22Rv1 (cell line): ENCODE measurements at regions not wholly inside any gene's neighbourhood (a gene's known extent, or its start where the extent isn't known, plus 50 kb on each side); places are given as distances from the start of the nearest gene placed in this dataset.

Experiments
- H3K27ac ChIP-seq: fragments of 450-650 bp; 2 replicates; pipeline ENCODE4 v1.5.1; 2017
- ZFX ChIP-seq: fragments of 450-650 bp; IDR thresholded peaks from 2 replicates; pipeline ENCODE4 v1.6.1; 2017; ENCODE audit warnings: antibody characterized with exemption, borderline replicate concordance
- TF ChIP-seq, protein P1 (sequence below): fragments of 450-650 bp; IDR thresholded peaks from 2 replicates; pipeline ENCODE4 v1.5.1; 2017; ENCODE audit warnings: mild to moderate bottlenecking

DNA sequence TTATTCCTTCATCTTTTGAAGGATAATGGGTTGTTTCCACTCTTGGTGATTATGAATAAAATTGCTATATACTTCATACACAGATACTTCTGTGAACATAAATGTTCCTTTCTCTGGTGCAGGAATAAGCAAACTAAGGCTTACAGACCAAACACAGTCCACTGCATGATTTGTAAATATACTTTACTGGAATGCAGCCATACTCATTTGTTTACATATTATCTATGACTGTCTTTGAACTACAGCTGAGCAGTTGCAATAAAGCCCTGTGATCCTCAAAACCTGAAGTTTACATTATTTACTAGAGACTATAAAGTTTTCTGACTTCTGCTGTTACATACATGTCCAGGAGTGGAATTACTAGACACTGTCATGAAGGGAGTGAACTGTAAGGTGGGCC lies 381.0 kb upstream of the CNTNAP5 start:
- no peak for TF ChIP-seq ZFX
- TF ChIP-seq, protein P1, sequence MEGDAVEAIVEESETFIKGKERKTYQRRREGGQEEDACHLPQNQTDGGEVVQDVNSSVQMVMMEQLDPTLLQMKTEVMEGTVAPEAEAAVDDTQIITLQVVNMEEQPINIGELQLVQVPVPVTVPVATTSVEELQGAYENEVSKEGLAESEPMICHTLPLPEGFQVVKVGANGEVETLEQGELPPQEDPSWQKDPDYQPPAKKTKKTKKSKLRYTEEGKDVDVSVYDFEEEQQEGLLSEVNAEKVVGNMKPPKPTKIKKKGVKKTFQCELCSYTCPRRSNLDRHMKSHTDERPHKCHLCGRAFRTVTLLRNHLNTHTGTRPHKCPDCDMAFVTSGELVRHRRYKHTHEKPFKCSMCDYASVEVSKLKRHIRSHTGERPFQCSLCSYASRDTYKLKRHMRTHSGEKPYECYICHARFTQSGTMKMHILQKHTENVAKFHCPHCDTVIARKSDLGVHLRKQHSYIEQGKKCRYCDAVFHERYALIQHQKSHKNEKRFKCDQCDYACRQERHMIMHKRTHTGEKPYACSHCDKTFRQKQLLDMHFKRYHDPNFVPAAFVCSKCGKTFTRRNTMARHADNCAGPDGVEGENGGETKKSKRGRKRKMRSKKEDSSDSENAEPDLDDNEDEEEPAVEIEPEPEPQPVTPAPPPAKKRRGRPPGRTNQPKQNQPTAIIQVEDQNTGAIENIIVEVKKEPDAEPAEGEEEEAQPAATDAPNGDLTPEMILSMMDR = no peak
- H3K27ac ChIP-seq = no peak overlapping the region

DNA sequence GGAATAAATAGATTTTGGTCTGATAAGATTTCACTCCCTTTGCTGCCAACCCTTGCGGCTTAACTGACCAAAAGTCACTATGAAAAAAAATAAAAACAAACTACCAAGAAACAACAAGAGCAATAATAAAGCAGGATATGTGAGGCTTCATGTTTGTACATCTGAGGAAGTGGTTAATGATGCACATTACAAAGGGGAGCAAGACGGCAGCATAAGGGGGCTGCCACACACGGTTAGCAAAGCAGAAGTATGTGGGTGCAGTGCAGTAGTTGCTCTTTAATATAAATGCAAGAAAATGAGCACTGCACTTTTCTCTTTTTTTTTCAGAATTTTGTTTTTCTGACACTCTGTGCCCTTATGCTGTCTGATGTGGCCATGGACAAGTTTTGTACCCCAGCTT lies 377.1 kb upstream of the CNTNAP5 start:
- H3K27ac ChIP-seq = no peak overlapping the region
- TF ChIP-seq ZFX = no peak
- TF ChIP-seq, protein P1 = no peak

DNA sequence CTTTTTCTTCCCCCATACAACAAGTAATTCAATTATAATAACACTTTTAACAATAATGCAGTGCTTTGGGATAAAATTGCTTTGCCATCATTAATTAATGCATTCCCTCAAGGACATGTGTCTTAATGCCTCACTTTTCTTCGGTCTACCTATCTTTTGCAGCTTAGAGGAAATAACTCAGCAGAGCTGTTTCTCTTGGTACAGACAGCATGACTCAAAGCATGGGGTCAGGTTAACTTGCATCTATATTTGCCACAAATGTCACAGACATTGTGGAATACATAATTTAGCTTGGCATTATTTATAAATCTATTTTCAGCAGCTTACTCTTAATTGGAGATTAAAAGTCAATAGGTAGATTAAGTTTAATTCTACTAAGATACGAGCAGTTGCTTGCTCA lies 376.1 kb upstream of the CNTNAP5 start:
- TF ChIP-seq, protein P1 = no peak
- TF ChIP-seq ZFX = no peak

DNA sequence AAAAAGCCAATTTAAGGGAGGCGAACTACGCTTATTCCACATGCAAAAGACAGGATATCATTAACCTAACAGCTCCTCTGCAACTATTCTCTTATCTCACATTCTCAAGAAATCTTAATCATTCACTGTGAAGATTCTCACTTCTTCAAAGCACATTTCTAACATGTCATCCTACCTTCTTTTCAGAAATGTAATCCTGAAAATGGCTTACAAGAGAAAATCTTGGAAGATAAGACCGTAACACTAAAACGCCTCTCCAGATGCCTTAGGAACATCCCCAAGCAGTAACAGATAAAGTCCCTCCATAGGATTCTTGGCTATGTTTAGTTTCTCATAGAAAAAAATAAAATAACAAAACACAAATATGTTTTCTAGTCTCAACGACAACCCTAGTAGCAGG lies 373.9 kb upstream of the CNTNAP5 start:
- H3K27ac ChIP-seq = no peak overlapping the region
- TF ChIP-seq, protein P1 = no peak
- TF ChIP-seq ZFX = no peak

More for the DNA sequence above, 376.1 kb upstream of the CNTNAP5 start:
- H3K27ac ChIP-seq = no peak overlapping the region

DNA sequence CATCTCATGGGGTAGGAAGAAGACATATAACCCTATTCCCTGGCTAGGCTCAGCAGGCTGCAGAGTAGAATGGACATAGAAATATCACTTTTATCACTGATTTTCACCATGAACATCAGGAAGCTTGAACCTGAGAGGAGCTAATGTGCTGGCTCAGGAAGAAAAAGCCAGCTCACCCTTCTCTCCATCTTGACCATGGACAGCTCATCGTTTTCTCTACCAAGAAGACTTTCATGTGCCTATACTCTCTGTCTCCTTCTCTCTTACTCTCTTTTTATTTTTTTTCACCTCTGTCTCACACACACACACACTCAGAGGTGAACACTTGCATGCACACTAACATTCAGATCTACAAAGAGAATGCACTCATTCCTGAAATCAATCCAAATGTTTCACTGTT lies 372.8 kb upstream of the CNTNAP5 start:
- no peak for TF ChIP-seq ZFX
- TF ChIP-seq, protein P1 = no peak
- H3K27ac ChIP-seq = no peak overlapping the region

DNA sequence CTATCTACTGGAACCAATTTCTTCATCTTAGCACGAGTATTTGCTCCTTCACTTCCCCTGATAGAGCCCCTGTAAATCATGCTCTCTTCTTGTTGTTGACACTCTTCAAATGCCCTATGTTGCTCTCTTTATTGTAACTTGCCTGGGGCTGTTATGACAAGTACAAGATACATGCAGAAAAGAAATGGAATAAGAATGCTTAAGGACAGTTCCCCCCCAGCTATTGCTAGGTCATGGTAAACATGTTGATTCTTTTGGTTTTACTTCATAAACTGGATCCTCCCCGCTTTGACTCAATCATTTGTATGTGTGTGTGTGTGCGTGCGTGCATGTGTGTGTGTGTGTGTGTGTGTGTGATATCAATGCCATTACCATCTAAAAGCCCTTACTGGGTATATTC lies 368.5 kb upstream of the CNTNAP5 start:
- no peak overlapping the region for H3K27ac ChIP-seq
- TF ChIP-seq, protein P1 = no peak
- no peak for TF ChIP-seq ZFX

DNA sequence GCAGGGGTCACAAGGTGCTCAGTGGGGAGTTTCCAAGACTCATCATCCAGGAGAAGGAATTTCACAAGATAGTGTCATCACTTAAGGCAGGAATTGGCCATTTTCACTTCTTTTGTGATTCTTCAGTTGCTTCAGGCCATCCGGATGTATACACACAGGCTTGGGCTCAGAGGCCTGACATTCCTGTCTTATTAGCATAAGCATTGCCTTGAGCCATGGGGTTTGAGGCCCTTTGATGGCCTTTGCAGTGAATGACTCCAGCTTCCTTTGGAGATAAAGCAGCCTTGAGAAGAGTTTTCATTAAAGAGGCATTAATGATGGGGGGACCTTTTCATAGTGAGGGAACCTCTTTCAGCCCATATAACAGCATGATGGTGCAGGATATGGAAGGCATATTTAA lies 366.0 kb upstream of the CNTNAP5 start:
- no peak overlapping the region for H3K27ac ChIP-seq
- TF ChIP-seq ZFX = no peak
- TF ChIP-seq, protein P1 = no peak
